ENCODE measurements at regions not wholly inside any gene's neighbourhood (a gene's known extent, or its start where the extent isn't known, plus 50 kb on each side); places are given as distances from the start of the nearest gene placed in this dataset.
A peak's percentile ranks its signal among the peaks of the same experiment; 100 is the strongest.

GRCh38 chr20:20835897-20836296, 123.5 kb upstream of the RALGAPA2 start:
- no peak overlapping the region for H3K27ac ChIP-seq
- TF ChIP-seq, protein P1, sequence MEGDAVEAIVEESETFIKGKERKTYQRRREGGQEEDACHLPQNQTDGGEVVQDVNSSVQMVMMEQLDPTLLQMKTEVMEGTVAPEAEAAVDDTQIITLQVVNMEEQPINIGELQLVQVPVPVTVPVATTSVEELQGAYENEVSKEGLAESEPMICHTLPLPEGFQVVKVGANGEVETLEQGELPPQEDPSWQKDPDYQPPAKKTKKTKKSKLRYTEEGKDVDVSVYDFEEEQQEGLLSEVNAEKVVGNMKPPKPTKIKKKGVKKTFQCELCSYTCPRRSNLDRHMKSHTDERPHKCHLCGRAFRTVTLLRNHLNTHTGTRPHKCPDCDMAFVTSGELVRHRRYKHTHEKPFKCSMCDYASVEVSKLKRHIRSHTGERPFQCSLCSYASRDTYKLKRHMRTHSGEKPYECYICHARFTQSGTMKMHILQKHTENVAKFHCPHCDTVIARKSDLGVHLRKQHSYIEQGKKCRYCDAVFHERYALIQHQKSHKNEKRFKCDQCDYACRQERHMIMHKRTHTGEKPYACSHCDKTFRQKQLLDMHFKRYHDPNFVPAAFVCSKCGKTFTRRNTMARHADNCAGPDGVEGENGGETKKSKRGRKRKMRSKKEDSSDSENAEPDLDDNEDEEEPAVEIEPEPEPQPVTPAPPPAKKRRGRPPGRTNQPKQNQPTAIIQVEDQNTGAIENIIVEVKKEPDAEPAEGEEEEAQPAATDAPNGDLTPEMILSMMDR (conservative IDR thresholded peaks at IDR 0.05), result no peak

DNA sequence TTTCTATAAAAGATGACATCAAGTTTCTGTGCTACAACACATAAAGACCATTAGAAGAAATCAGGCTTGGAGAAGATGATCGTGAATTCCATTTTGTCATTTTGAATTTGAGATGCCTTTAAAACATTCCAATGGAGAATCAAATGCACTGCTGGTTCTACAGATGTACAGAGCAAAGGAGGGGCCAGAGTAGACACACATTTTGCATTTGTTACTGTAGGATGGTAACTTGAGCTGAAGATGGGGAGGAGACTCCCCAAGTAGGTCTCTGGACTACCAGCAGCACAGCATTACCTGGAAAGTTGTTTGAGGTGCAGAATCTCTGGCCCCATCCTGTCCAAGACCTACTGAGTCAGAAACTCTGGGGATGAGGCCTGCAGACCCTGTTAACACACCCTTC, 121.6 kb upstream of the RALGAPA2 start:
- H3K27ac ChIP-seq, result no peak overlapping the region
- TF ChIP-seq, protein P1 (conservative IDR thresholded peaks at IDR 0.05), result no peak

GRCh38 chr20:20832715-20833114, 120.3 kb upstream of the RALGAPA2 start:
- TF ChIP-seq, protein P1 (conservative IDR thresholded peaks at IDR 0.05), result peak; percentile 75

DNA sequence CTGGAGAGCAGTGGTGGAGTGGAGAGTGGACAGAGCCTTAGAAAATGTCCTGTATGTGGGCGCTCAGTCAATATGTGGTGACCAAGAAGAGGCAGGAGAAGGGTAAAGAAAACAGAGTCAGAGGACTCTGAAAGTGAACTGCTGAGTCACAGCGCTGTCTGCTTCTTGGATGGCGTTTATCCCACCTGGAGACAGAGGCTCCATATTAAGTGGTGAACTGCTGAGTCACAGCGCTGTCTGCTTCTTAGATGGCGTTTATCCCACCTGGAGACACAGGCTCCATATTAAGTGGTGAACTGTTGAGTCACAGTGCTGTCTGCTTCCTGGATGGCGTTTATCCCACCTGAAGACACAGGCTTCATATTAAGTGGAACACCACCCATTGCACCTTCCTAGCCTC, 119.3 kb upstream of the RALGAPA2 start:
- TF ChIP-seq, protein P1 (conservative IDR thresholded peaks at IDR 0.05), result no peak
- no peak overlapping the region for H3K27ac ChIP-seq

More at GRCh38 chr20:20832715-20833114, 120.3 kb upstream of the RALGAPA2 start:
- H3K27ac ChIP-seq, result peak overlapping the region; percentile 18; the same call in 1 of the 2 replicates

DNA sequence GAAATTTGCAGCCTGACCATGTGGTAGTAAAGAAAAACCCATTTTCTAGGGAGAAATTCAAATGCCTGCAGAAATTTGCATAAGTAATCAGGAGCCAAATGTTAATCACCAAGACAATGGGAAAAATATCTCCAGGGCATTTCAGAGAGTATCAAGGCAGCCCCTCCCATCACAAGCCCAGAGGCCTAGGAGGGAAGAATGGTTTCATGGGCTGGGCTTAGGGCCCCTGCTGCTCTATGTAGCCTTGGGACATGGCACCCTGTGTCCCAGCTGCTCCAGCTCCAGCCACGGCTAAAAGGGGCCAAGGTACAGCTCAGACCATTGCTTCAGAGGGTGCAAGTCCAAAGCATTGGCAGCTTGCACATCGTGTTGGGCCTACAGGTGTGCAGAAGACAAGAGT, 117.2 kb upstream of the RALGAPA2 start:
- TF ChIP-seq, protein P1 (conservative IDR thresholded peaks at IDR 0.05), result no peak
- no peak overlapping the region for H3K27ac ChIP-seq

DNA sequence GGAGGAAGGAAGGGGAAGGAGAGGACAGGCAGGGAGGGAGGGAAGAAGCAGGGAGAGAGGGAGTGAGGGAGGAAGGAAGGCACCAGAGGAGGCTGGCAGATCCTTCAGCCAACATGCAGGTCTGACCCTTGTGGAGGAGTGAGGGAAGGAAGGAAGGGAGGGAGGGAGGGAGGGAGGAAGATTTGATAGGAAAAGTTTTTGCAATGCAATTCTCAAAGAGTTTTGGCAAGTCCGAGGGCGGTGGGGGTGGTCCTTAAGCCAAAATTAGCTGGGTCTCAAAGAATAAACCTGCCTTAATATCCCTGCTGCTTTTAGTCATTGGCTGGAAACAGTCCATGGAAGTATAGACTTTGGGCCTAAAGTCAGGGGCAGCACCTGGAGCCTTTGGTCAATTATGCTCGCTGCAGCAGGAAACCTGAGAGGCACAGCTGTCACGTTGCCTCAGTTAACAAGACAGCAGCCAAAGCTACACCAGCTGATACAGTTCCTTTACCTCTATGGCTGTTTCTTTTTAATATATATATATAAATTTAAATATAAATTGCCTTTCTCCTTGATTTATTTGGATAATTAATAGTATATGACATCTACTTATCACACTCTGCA, 115.7 kb upstream of the RALGAPA2 start:
- H3K27ac ChIP-seq, result no peak overlapping the region
- TF ChIP-seq, protein P1 (conservative IDR thresholded peaks at IDR 0.05), result no peak

GRCh38 chr20:20824924-20825584, 112.6 kb upstream of the RALGAPA2 start:
- H3K27ac ChIP-seq, result peak overlapping the region; percentile 92
- TF ChIP-seq, protein P1 (conservative IDR thresholded peaks at IDR 0.05), result peak; percentile 95
